Endothelial cell of umbilical vein (primary cell): ENCODE measurements at regions not wholly inside any gene's neighbourhood (a gene's known extent, or its start where the extent isn't known, plus 50 kb on each side); places are given as distances from the start of the nearest gene placed in this dataset.

Experiments used
- BruUV-seq: library from RNA; stranded (reverse); fragments of 400-500 nt; replicated peaks from 2 replicates; lab custom pipeline; 2021; lab: Mats Ljungman, UMichigan
- CTCF ChIA-PET: fragments of 300-600, 350-600 bp; sonication (Branson Sonifier 250); formaldehyde crosslinking; loops from one replicate; lab custom pipeline; 2021; ENCODE audit warnings: antibody characterized with exemption, inconsistent platforms; lab: Charles Lee
- POLR2A ChIA-PET: fragments of 300-600, 350-600 bp; sonication (Branson Sonifier 250); formaldehyde crosslinking; loops from one replicate; lab custom pipeline; 2021; ENCODE audit warnings: antibody characterized with exemption, inconsistent platforms; lab: Charles Lee
- DNase-seq: peaks from one replicate; pipeline ENCODE4 v3.0.0-alpha.2; 2011; ENCODE audit warnings: low read depth, low spot score
- FAIRE-seq: peaks from 2 replicates; lab custom pipeline; 2011; peaks lifted over from hg19 to GRCh38; lab: Jason Lieb, UNC
- H2AFZ ChIP-seq: 2 replicates; pipeline ENCODE4 v1.6.0; 2012; ENCODE audit warnings: low read depth, low read length, control low read depth, inconsistent platforms
- H3K27ac ChIP-seq: 2 replicates; pipeline ENCODE4 v1.5.1; 2011; ENCODE audit warnings: low read depth, mild to moderate bottlenecking, control low read depth, low read length, moderate library complexity; ENCODE audit not compliant: insufficient read depth
- H3K27me3 ChIP-seq, 2 experiments: 2 replicates each; pipeline versions ENCODE4 v1.6.0 to v1.6.1; 2011; ENCODE audit warnings: low read length in 2 of 2, mixed read lengths in 1 of 2; ENCODE audit not compliant: control insufficient read depth in 2 of 2, insufficient read depth in 2 of 2
- H3K36me3 ChIP-seq, 2 experiments: 2 replicates in 1 of 2; 3 replicates in 1 of 2; pipeline ENCODE4 v1.5.1; 2011; ENCODE audit warnings: low read length in 2 of 2, mild to moderate bottlenecking in 1 of 2, moderate library complexity in 1 of 2; ENCODE audit not compliant: control insufficient read depth in 2 of 2, insufficient read depth in 2 of 2; ENCODE audit errors: extremely low read depth in 1 of 2
- H3K4me1 ChIP-seq: 3 replicates; pipeline ENCODE4 v1.5.1; 2011; ENCODE audit warnings: mild to moderate bottlenecking, low read length; ENCODE audit not compliant: control insufficient read depth, insufficient read depth; ENCODE audit errors: extremely low read depth
- H3K4me2 ChIP-seq: 2 replicates; pipeline ENCODE4 v1.6.1; 2011; ENCODE audit warnings: low read length, control low read depth, mixed read lengths; ENCODE audit not compliant: insufficient read depth
- H3K4me3 ChIP-seq, 3 experiments: fragments of 200-600 bp in 1 of 3; sonication (generic), shearing (Covaris generic) in 1 of 3; replicated peaks in 1 of 3; 2 replicates each; pipeline ENCODE4 v1.5.1; 2011 to 2016; ENCODE audit warnings: control low read depth in 3 of 3, low read length in 3 of 3, mild to moderate bottlenecking in 2 of 3, inconsistent platforms in 1 of 3, low read depth in 1 of 3, moderate library complexity in 1 of 3; ENCODE audit not compliant: insufficient read depth in 1 of 3
- H3K79me2 ChIP-seq: 2 replicates; pipeline ENCODE4 v1.6.0; 2012; ENCODE audit warnings: low read length, inconsistent platforms; ENCODE audit not compliant: control insufficient read depth, insufficient read depth
- H3K9ac ChIP-seq: replicated peaks from 2 replicates; pipeline ENCODE3; 2011; ENCODE audit warnings: low read length, control low read depth; ENCODE audit not compliant: insufficient read depth; ENCODE audit errors: extremely low read depth
- H3K9me1 ChIP-seq: replicated peaks from 3 replicates; pipeline ENCODE4 v1.6.0; 2011; ENCODE audit warnings: mild to moderate bottlenecking, low read length; ENCODE audit not compliant: control insufficient read depth, insufficient read depth; ENCODE audit errors: extremely low read depth
- H3K9me3 ChIP-seq: replicated peaks from 2 replicates; pipeline ENCODE4 v1.5.1; 2012; ENCODE audit warnings: low read length, inconsistent platforms; ENCODE audit not compliant: control insufficient read depth, insufficient read depth
- H4K20me1 ChIP-seq: replicated peaks from 2 replicates; pipeline ENCODE3; 2011; ENCODE audit warnings: mild to moderate bottlenecking, low read length; ENCODE audit not compliant: control insufficient read depth, insufficient read depth; ENCODE audit errors: extremely low read depth
- CTCF ChIP-seq, 2 donors: IDR thresholded peaks; 1 replicate in 1 of 2; 2 replicates in 1 of 2; pipeline ENCODE4 v1.5.1; 2011; ENCODE audit warnings: low read length in 2 of 2, mild to moderate bottlenecking in 2 of 2, moderate library complexity in 2 of 2, control low read depth in 1 of 2, inconsistent platforms in 1 of 2, low read depth in 1 of 2; ENCODE audit not compliant: insufficient read depth in 1 of 2; ENCODE audit errors: extremely low read depth in 1 of 2
- FOS ChIP-seq: IDR thresholded peaks from 2 replicates; pipeline ENCODE4 v1.6.1; 2011; ENCODE audit warnings: mild to moderate bottlenecking, low read length, moderate library complexity, borderline replicate concordance; ENCODE audit not compliant: insufficient read depth
- GATA2 ChIP-seq: IDR thresholded peaks from 2 replicates; pipeline ENCODE4 v1.7.0; 2011; ENCODE audit warnings: low read depth, mild to moderate bottlenecking, moderate library complexity, mixed read lengths, low read length; ENCODE audit not compliant: insufficient read length, insufficient read depth
- JUN ChIP-seq: IDR thresholded peaks from 2 replicates; pipeline ENCODE4 v1.6.1; 2011; ENCODE audit warnings: borderline replicate concordance, low read depth; ENCODE audit not compliant: insufficient read length, insufficient read depth
- MYC ChIP-seq: IDR thresholded peaks from one replicate; pipeline ENCODE4 v1.6.1; 2011; ENCODE audit warnings: mild to moderate bottlenecking, low read depth, low read length
- dilution Hi-C: fragments of 300-500 bp; cut with MboI; formaldehyde crosslinking; loops from one replicate; pipeline ENCODE4 v1.15.0; 2019; ENCODE audit warnings: low sequenced_read_pairs; ENCODE audit not compliant: extremely low pct_ligation_motif_present
- intact Hi-C: fragments of 100-400 bp; cut with micrococcal nuclease; formaldehyde crosslinking; loops from one replicate; pipeline ENCODE4 v1.10.0; 2022

- Histone ChIP-seq H3K27ac (no peak overlapping the region), H3K4me2 (no peak overlapping the region), H3K9ac (no peak overlapping the region), H3K36me3 (no peaks in the 10 kb centered on the region), H3K9me1 (no peaks in the 10 kb centered on the region), H2AFZ (no peak overlapping the region), H3K9me3 (no peaks in the 10 kb centered on the region), H3K27me3 (no peaks in the 10 kb centered on the region), H3K4me3 (no peak overlapping the region), H3K79me2 (no peaks in the 10 kb centered on the region), H4K20me1 (no peaks in the 10 kb centered on the region), H3K4me1 (no peaks in the 10 kb centered on the region)
- FAIRE-seq (no peak), DNase-seq (no peak)
- POLR2A ChIA-PET, result no interaction called here
- CTCF ChIA-PET, result interaction anchor here (3.8 kb wide), 1 partner anchor 407 kb away, joined by 34 read pairs; no protein-coding TSS in a partner anchor
- TF ChIP-seq GATA2, result no peak
- TF ChIP-seq JUN, result no peak
- no peak for TF ChIP-seq FOS
- no peak for TF ChIP-seq MYC
- dilution Hi-C loops (no loop called here), intact Hi-C loops (loop anchor here (5.0 to 10.0 kb wide), 2 partner anchors 162 to 289 kb away; no protein-coding TSS in a partner anchor)
- no TSS peak for BruUV-seq
These were observed 94.6 kb upstream of the OR9G4 start for GRCh38 chr11:56842814-56843794.

GRCh38 chr11:56841210-56841810, 92.8 kb upstream of the OR9G4 start:
- POLR2A ChIA-PET, result no interaction called here
- H2AFZ ChIP-seq, result no peak overlapping the region
- dilution Hi-C loops, result no loop called here

More at GRCh38 chr11:56841210-56841810, 92.8 kb upstream of the OR9G4 start:
- Histone ChIP-seq H3K36me3 (no peaks in the 10 kb centered on the region), H3K9me3 (no peaks in the 10 kb centered on the region), H4K20me1 (no peaks in the 10 kb centered on the region), H3K9me1 (no peaks in the 10 kb centered on the region), H3K4me3 (no peak overlapping the region), H3K9ac (no peak overlapping the region), H3K79me2 (no peaks in the 10 kb centered on the region), H3K4me2 (no peak overlapping the region), H3K27me3 (no peaks in the 10 kb centered on the region), H3K4me1 (no peaks in the 10 kb centered on the region), H3K27ac (no peak overlapping the region)
- intact Hi-C loops, result loop anchor here (1.0 to 10.0 kb wide), 6 partner anchors 163 to 499 kb away; no protein-coding TSS in a partner anchor
- DNase-seq (peak; percentile 64), FAIRE-seq (peak; percentile 94)
- CTCF ChIA-PET, result interaction anchor here (0.6 to 2.8 kb wide), 21 partner anchors 10 to 801 kb away, joined by 3 to 197 read pairs (median 4); partner anchors contain the start of genes SSRP1 and TNKS1BP1
- TF ChIP-seq CTCF (IDR thresholded peaks at IDR 0.05; ENCODE audit: extremely low read depth in 1 of 2, insufficient read depth in 1 of 2, low read depth in 1 of 2, low read length in 2 of 2) (peak; percentile 44 to 64), FOS (no peak)
- BruUV-seq, result no TSS peak
